Caco-2 (cell line): ENCODE measurements at regions not wholly inside any gene's neighbourhood (a gene's known extent, or its start where the extent isn't known, plus 50 kb on each side); places are given as distances from the start of the nearest gene placed in this dataset.

Experiments
- BruUV-seq: library from RNA; stranded (reverse); fragments of 400-500 nt; replicated peaks from 2 replicates; lab custom pipeline; 2021; lab: Mats Ljungman, UMichigan
- CTCF ChIA-PET: fragments of 300-600 bp; sonication (Branson Sonifier 250); formaldehyde crosslinking; loops from one replicate; lab custom pipeline; 2022; ENCODE audit warnings: antibody characterized with exemption; lab: Charles Lee
- POLR2A ChIA-PET: fragments of 300-600 bp; sonication (Branson Sonifier 250); formaldehyde crosslinking; loops from one replicate; lab custom pipeline; 2022; ENCODE audit warnings: antibody characterized with exemption; lab: Charles Lee
- DNase-seq, 2 experiments: peaks; one replicate each; pipeline versions ENCODE4 v3.0.0 to v3.0.0-alpha.2; 2020 to 2022
- H3K27me3 ChIP-seq: replicated peaks from 2 replicates; pipeline ENCODE4 v1.6.0; 2011; ENCODE audit warnings: low read length; ENCODE audit not compliant: control insufficient read depth, insufficient read depth
- H3K36me3 ChIP-seq: 2 replicates; pipeline ENCODE4 v1.5.1; 2011; ENCODE audit warnings: low read length; ENCODE audit not compliant: control insufficient read depth, insufficient read depth
- H3K4me1 ChIP-seq: fragments of 250-450 bp; sonication (Bioruptor Pico); 2 replicates; pipeline ENCODE4 v1.5.1; 2020; ENCODE audit warnings: mild to moderate bottlenecking
- H3K4me3 ChIP-seq: 2 replicates; pipeline ENCODE4 v1.5.1; 2011; ENCODE audit warnings: low read depth, mild to moderate bottlenecking, control low read depth, low read length
- H3K9me3 ChIP-seq: fragments of 250-450 bp; sonication (Bioruptor Pico); 2 replicates; pipeline ENCODE4 v1.5.1; 2020; ENCODE audit warnings: mild to moderate bottlenecking, moderate library complexity
- H3K27ac Mint-ChIP-seq: one replicate; pipeline ENCODE4 v1.8.0; 2022; ENCODE audit warnings: mixed read lengths; ENCODE audit not compliant: unreplicated experiment
- H3K27me3 Mint-ChIP-seq: one replicate; pipeline ENCODE4 v1.8.0; 2022; ENCODE audit warnings: mixed read lengths; ENCODE audit not compliant: insufficient read depth, unreplicated experiment
- H3K36me3 Mint-ChIP-seq: one replicate; pipeline ENCODE4 v1.8.0; 2022; ENCODE audit warnings: mild to moderate bottlenecking, mixed read lengths; ENCODE audit not compliant: insufficient read depth, unreplicated experiment
- H3K4me1 Mint-ChIP-seq: one replicate; pipeline ENCODE4 v1.8.0; 2022; ENCODE audit warnings: low read depth, mixed read lengths; ENCODE audit not compliant: unreplicated experiment
- H3K4me3 Mint-ChIP-seq: one replicate; pipeline ENCODE4 v1.8.0; 2022; ENCODE audit warnings: mild to moderate bottlenecking, moderate library complexity, mixed read lengths; ENCODE audit not compliant: unreplicated experiment
- H3K9me3 Mint-ChIP-seq: one replicate; pipeline ENCODE4 v1.8.0; 2022; ENCODE audit warnings: mixed read lengths; ENCODE audit not compliant: unreplicated experiment
- intact Hi-C: fragments of 100-400 bp; cut with micrococcal nuclease; formaldehyde crosslinking; loops from one replicate; pipeline ENCODE4 v1.10.0; 2022; ENCODE audit not compliant: unreplicated experiment
- TF ChIP-seq, protein P1 (sequence below), 2 experiments: fragments of 200-600 bp in 1 of 2; IDR thresholded peaks; 1 replicate in 1 of 2; 2 replicates in 1 of 2; pipeline versions ENCODE4 v1.5.1 to v1.8.0; 2011 to 2022; ENCODE audit warnings: antibody characterized with exemption in 1 of 2, control low read depth in 1 of 2, inconsistent platforms in 1 of 2, low read depth in 1 of 2, low read length in 1 of 2, mild to moderate bottlenecking in 1 of 2, moderate library complexity in 1 of 2; ENCODE audit not compliant: insufficient read depth in 1 of 2, severe bottlenecking in 1 of 2, unreplicated experiment in 1 of 2

DNA sequence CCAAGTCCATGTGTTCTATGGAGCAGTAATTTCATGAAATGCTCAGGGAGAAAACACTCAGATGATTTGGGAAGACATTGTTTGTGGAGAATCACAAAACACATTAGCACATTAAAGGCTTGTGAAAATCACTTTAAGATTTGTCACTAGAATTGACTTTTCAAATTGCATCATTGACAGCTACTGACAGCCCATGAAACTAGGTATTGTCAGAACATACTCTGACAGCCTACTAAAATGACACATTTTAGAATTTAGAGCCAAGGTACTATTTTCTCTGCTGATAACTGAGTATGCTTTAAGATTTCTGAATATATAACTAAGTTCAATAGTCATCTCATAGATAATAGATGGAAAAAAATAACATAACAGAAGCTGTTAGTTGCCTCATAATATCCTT is 67.4 kb upstream of the FOXC1 start:
- Mint-ChIP-seq H3K27ac (no peak overlapping the region), H3K27me3 (peaks cover 6% of the 10 kb centered on the region)
- POLR2A ChIA-PET: no interaction called here

DNA sequence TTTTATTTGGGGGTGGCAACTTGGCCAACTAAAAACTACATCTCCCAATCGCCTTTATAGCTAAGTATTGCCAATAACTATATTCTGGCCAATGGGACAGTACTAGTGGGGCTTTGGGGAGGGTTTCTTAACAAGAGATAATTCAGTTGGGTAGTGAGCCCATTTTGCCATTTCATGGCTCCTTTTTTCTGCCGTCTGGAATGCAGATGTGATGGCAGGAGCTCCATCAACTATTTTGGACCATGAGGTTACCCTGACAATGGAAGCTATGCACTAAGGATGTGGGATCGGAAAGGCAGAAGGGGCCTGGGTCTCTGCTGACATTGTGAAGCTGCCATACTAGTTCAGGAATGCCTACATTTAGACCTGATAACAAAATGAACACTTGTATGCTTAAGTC is 67.0 kb upstream of the FOXC1 start:
- H3K9me3 Mint-ChIP-seq: no peaks in the 10 kb centered on the region
- DNase-seq: no peak
- H3K4me1 ChIP-seq: no peaks in the 10 kb centered on the region
- TF ChIP-seq, protein P1, sequence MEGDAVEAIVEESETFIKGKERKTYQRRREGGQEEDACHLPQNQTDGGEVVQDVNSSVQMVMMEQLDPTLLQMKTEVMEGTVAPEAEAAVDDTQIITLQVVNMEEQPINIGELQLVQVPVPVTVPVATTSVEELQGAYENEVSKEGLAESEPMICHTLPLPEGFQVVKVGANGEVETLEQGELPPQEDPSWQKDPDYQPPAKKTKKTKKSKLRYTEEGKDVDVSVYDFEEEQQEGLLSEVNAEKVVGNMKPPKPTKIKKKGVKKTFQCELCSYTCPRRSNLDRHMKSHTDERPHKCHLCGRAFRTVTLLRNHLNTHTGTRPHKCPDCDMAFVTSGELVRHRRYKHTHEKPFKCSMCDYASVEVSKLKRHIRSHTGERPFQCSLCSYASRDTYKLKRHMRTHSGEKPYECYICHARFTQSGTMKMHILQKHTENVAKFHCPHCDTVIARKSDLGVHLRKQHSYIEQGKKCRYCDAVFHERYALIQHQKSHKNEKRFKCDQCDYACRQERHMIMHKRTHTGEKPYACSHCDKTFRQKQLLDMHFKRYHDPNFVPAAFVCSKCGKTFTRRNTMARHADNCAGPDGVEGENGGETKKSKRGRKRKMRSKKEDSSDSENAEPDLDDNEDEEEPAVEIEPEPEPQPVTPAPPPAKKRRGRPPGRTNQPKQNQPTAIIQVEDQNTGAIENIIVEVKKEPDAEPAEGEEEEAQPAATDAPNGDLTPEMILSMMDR (IDR thresholded peaks at IDR 0.05; ENCODE audit: insufficient read depth in 1 of 2, low read depth in 1 of 2, low read length in 1 of 2, severe bottlenecking in 1 of 2, unreplicated experiment in 1 of 2): no peak
- no peaks in the 10 kb centered on the region for H3K36me3 ChIP-seq
- BruUV-seq: no TSS peak
- intact Hi-C loops: no loop called here
- no peak overlapping the region for H3K4me3 Mint-ChIP-seq
- no peaks in the 10 kb centered on the region for H3K36me3 Mint-ChIP-seq
- CTCF ChIA-PET: no interaction called here
- no peak overlapping the region for H3K27ac Mint-ChIP-seq
- H3K27me3 Mint-ChIP-seq: peaks cover 6% of the 10 kb centered on the region
- no peak overlapping the region for H3K4me3 ChIP-seq
- no peaks in the 10 kb centered on the region for H3K27me3 ChIP-seq
- peaks cover 8% of the 10 kb centered on the region for H3K4me1 Mint-ChIP-seq
- POLR2A ChIA-PET: no interaction called here
- H3K9me3 ChIP-seq: no peaks in the 10 kb centered on the region

More for the DNA sequence above, 67.4 kb upstream of the FOXC1 start:
- H3K36me3 Mint-ChIP-seq: no peaks in the 10 kb centered on the region
- CTCF ChIA-PET: no interaction called here
- Histone ChIP-seq H3K4me1 (no peaks in the 10 kb centered on the region), H3K36me3 (no peaks in the 10 kb centered on the region), H3K27me3 (no peaks in the 10 kb centered on the region), H3K9me3 (no peaks in the 10 kb centered on the region), H3K4me3 (no peak overlapping the region)
- TF ChIP-seq, protein P1 (IDR thresholded peaks at IDR 0.05; ENCODE audit: insufficient read depth in 1 of 2, low read depth in 1 of 2, low read length in 1 of 2, severe bottlenecking in 1 of 2, unreplicated experiment in 1 of 2): no peak
- intact Hi-C loops: no loop called here
- H3K4me1 Mint-ChIP-seq: peaks cover 8% of the 10 kb centered on the region
- no peak for DNase-seq
- H3K9me3 Mint-ChIP-seq: no peaks in the 10 kb centered on the region
- no peak overlapping the region for H3K4me3 Mint-ChIP-seq
- BruUV-seq: no TSS peak

DNA sequence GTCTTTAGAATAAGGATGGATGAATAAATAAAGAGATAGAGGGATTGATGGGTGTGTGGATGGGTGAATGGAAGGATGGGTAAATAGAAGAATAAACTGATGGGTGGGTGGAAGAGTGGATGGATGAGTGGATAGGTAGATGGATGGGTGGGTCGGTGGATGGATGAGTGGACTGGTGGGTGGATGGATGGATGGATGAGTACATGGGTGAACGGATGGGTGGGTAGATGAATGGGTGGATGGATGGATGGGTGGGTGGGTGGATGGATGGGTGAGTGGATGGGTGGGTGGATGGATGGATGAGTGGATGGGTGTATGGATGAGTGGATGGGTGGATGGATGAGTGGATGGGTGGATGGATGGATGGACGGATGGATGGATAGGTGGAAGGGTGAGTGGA is 65.7 kb upstream of the FOXC1 start:
- Mint-ChIP-seq H3K36me3 (no peaks in the 10 kb centered on the region), H3K27me3 (peaks cover 6% of the 10 kb centered on the region), H3K4me1 (peaks cover 8% of the 10 kb centered on the region), H3K9me3 (no peaks in the 10 kb centered on the region), H3K4me3 (no peak overlapping the region), H3K27ac (no peak overlapping the region)
- intact Hi-C loops: no loop called here
- POLR2A ChIA-PET: no interaction called here
- BruUV-seq: no TSS peak
- Histone ChIP-seq H3K27me3 (no peaks in the 10 kb centered on the region), H3K9me3 (no peaks in the 10 kb centered on the region), H3K36me3 (no peaks in the 10 kb centered on the region), H3K4me3 (no peak overlapping the region), H3K4me1 (no peaks in the 10 kb centered on the region)
- CTCF ChIA-PET: no interaction called here
- no peak for DNase-seq
- TF ChIP-seq, protein P1 (IDR thresholded peaks at IDR 0.05; ENCODE audit: insufficient read depth in 1 of 2, low read depth in 1 of 2, low read length in 1 of 2, severe bottlenecking in 1 of 2, unreplicated experiment in 1 of 2): no peak
